HG02970 (cell line): ENCODE measurements at regions not wholly inside any gene's neighbourhood (a gene's known extent, or its start where the extent isn't known, plus 50 kb on each side); places are given as distances from the start of the nearest gene placed in this dataset.
"Not testable (repeated sequence)": the region's sequence is repeated elsewhere in the genome, so short reads cannot be mapped to it uniquely, and the experiment has no call there.

Source experiments
- ATAC-seq: cut with Tn5 transposase; IDR thresholded peaks from one replicate; pipeline ENCODE4 v1.9.1; 2021; ENCODE audit warnings: mild to moderate bottlenecking, moderate library complexity, moderate number of reproducible peaks; ENCODE audit not compliant: unreplicated experiment, low FRiP score

GRCh38 chr4:10781805-10782204 is 97.2 kb upstream of the CLNK start:
- ATAC-seq = no peak

DNA sequence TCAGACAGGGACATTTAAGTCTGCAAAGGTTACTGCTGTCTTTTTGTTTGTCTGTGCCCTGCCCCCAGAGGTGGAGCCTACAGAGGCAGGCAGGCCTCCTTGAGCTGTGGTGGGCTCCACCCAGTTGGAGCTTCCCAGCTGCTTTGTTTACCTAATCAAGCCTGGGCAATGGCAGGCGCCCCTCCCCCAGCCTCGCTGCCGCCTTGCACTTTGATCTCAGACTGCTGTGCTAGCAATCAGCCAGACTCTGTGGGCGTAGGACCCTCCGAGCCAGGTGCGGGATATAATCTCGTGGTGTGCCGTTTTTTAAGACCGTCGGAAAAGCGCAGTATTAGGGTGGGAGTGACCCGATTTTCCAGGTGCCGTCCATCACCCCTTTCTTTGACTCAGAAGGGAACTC is 96.2 kb upstream of the CLNK start:
- ATAC-seq = not testable (repeated sequence)

GRCh38 chr4:10775132-10775531 is 90.6 kb upstream of the CLNK start:
- not testable (repeated sequence) for ATAC-seq

- ATAC-seq = no peak
Observed at GRCh38 chr4:10773656-10774055, 89.1 kb upstream of the CLNK start.

DNA sequence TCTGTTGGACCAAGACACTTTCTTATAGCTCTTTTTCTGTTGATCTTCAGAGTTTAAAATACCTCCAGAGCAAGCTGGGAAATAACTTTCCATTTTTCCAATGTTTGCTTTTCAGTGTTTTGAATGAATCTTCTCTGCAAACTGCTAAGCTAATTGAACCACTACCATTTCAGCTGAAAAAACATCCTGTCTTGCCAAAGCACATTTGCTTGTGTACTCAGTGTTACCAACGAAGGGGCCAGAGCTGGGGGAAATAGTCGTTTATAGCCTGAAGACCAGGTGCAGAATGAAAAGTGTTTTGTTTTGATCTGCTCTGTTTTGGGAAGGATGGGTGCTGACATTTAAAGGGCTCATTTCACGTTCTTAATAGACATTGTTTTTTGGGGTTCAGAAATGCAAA is 88.4 kb upstream of the CLNK start:
- no peak for ATAC-seq

- no peak for ATAC-seq
Observed at GRCh38 chr4:10765386-10765785, 80.8 kb upstream of the CLNK start.

GRCh38 chr4:10762561-10762960 is 78.0 kb upstream of the CLNK start:
- ATAC-seq = no peak

DNA sequence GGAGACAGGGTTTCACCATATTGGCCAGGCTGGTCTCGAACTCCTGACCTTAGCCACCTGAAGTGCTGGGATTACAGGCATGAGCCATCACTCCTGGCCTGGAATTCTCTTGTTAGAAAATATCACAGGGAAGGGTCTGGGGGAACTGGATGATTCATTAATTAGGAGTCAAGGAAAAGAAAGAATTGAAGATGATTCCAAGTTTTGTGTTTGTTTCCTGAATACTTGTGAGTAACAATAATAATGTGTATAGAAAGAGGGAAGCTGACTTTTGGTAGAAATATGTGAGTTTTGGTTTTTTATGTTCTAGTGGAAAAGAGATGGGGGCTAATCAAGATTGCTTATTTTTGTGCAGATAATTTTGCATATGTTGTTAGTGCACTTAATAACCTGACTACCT is 77.3 kb upstream of the CLNK start:
- ATAC-seq = no peak

- no peak for ATAC-seq
Observed at GRCh38 chr4:10760086-10760485, 75.5 kb upstream of the CLNK start.

- no peak for ATAC-seq
Observed at GRCh38 chr4:10758906-10759305, 74.3 kb upstream of the CLNK start.

DNA sequence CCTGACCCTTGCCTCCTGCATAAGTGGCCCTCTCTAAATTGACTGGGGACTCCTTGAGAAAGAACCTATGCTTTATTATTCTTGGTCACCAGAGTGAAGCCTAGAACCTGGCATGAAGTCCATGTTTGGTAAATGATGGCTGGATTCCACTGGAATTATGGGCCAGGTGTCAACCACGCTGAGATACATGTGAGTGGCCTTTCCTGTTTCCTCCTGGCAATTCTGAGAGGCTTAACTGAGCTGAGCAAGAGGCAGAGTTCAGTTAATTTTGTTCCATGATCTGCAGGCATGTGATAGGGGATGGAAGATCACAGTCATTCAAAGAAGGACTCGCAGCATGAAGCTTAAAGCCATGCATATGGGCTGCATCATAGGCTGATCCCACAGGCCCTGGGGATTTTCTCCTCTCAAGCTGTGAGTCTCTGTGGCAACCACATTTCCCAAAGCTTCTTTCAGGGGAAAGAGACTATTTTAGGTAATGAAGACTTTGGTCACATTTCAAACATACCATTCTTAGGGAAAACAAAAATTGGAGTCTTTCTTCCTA is 69.4 kb upstream of the CLNK start:
- ATAC-seq = no peak

DNA sequence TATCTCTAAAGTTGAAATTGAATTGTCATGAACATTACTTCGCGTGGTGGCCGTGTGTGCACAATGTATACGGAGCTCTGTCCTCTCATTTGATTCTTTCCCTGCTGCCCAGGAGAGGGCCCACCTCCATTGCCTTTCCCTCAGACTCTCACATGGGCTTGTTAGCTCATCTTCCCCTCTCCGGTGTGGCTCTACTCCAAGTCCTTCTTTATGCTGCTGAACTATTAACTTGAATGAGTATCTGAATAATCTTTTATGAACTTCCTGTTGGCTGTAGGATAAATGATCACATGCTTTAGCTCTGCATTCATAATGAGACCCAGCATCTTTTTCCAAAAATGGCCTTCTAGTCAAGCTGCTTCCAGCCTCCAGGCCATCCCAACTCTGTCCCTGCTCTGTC is 68.8 kb upstream of the CLNK start:
- no peak for ATAC-seq

DNA sequence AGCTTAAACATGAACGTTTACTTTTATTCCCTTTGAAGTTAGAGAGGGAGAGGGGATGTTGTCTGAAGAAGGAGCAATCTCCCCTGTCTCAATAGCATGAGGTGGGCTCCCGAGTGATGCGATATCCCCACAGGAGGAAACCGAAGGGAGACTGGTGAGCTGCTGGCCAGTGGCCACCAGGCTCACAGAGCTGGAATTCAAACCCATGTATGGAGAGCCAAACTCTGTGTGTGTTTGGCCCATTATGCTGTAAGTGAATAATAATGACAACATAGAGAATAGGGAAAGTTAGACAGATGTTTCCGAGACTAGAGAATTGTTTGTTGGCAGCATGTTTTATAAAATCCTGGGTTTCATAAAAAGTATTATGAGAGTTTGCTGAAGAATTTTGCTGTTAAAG is 66.1 kb upstream of the CLNK start:
- no peak for ATAC-seq

DNA sequence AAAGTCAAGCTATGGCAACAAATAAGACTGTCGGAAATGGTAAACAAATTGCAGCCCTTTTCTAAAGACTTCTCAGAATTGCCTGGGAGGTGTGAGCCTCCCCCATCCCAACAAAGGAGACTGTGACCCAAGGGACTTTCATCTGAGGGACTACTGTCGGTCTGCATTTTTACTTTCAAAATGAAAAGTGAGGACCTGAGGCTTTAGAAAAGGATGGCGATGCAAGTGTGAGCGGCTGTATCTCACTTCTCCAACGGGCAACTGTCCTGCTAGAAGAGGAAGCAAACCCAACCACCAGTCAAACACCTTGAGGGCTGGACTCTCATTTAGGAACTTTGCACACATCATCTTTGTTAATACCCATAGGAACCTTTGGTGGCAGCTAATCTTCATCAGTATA is 62.6 kb upstream of the CLNK start:
- ATAC-seq = no peak

DNA sequence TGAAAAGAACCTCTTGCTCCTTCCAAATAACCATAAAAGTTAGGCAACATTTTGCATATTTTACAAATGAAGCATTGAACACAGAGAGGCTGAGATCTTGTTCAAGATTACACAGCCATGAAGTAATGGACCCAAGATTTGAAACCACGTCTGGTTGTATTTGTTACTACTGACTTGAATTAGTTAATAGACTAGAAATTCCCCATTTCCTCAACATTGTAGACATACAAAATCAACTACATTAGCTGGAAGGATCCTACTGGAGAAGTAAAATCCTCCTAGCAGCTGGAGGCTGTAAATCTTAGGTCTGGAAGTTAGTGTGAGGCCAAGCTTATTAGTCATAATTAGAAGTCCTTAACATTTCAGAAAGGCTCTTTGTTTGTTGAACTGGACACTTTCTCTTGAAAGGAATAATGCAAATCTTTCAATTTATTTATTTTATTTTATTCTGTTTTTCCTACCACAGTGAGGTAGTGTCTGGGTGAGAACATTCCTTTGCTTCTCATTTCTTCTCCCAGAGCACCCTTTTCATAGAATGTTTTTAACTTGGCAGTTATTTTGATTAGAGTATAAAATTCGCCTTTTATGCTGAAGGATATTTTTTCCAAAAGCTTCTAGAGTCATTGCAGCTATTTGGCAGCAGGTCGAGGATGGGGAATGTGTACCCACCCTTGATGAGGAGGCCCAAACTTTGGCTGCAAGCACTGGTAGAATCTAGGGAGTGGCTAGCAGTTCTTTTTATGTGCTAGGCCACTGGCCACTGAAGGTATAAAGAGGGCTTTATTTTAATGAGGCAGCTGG is 62.0 kb upstream of the CLNK start:
- ATAC-seq = no peak

DNA sequence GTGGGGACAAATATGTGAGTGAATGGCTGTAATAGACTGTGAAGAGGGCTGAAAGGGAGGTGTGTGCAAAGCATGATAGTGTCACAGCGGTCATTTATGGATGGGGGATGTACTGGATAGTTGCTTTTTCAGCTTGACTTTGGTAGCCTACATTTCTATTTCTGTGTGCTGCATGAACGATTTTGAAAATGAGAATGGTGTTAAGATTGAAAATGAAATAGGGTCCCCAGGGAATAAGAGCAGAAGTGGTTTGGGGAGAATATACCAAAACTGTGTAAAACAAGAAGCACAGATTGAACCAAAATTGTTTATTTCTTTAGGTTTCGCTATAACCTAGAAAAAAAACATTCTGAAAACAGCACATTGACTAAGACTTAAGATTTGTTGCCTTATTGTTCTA is 58.8 kb upstream of the CLNK start:
- ATAC-seq = peak; percentile 69

- ATAC-seq = no peak
Observed at GRCh38 chr4:10741961-10742699, 57.6 kb upstream of the CLNK start.

DNA sequence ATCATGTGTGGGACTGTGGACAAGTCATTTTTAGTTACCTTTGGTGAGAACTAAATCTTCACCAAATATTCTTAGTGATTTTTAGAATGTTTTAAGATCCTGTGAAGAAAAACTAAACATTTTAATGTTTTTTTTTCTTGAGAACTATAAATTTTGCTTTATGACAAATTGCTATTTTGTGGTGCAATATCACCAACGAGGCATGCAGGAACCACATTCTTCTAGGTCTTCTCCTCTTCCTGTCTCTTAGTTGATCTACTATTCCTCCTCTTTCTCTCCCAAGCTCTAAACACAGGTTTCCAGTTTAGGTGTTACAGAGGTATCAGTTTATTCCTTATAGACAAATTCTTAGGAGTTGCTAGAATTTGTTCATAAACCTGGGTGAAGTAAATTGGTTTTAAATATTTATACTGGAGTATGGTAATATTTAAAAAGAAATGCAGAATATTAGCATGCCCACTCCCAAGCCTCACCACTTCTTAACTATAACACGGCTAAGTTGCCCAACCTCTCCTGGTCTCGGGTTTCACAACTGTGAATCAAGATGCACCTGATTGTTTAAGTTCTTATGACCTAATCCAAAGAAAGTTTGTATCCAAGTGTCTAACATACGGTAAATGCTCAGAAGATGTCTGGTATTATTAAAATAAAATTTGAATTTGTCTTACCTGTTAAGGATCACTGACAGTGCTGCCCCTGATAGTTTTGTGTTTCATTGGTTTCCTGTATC is 56.5 kb upstream of the CLNK start:
- no peak for ATAC-seq

GRCh38 chr4:10740251-10740650 is 55.7 kb upstream of the CLNK start:
- ATAC-seq = no peak

GRCh38 chr4:10738826-10739489 is 54.4 kb upstream of the CLNK start:
- no peak for ATAC-seq

- ATAC-seq = no peak
Observed at GRCh38 chr4:10737337-10737736, 52.8 kb upstream of the CLNK start.
